Skeletal muscle satellite cell (primary cell): ENCODE measurements at regions not wholly inside any gene's neighbourhood (a gene's known extent, or its start where the extent isn't known, plus 50 kb on each side); places are given as distances from the start of the nearest gene placed in this dataset.
A peak's percentile ranks its signal among the peaks of the same experiment; 100 is the strongest.

Experiments used
- H3K27me3 ChIP-seq: 2 replicates; pipeline ENCODE4 v1.7.0; 2013; ENCODE audit warnings: low read length; ENCODE audit not compliant: control insufficient read depth, insufficient read depth
- H3K36me3 ChIP-seq: 2 replicates; pipeline ENCODE4 v1.7.0; 2013; ENCODE audit warnings: mild to moderate bottlenecking, control low read depth, low read length; ENCODE audit not compliant: insufficient read depth
- H3K4me1 ChIP-seq: 2 replicates; pipeline ENCODE4 v1.7.0; 2013; ENCODE audit warnings: low read length; ENCODE audit not compliant: control insufficient read depth, insufficient read depth
- H3K4me2 ChIP-seq: 2 replicates; pipeline ENCODE4 v1.7.0; 2013; ENCODE audit warnings: mild to moderate bottlenecking, low read length
- H3K4me3 ChIP-seq: 2 replicates; pipeline ENCODE4 v1.7.0; 2013; ENCODE audit warnings: low read length
- H3K9ac ChIP-seq: 2 replicates; pipeline ENCODE4 v1.7.0; 2013; ENCODE audit warnings: mild to moderate bottlenecking, low read depth, low read length, moderate library complexity
- H3K9me3 ChIP-seq: replicated peaks from 2 replicates; pipeline ENCODE4 v1.7.0; 2013; ENCODE audit warnings: mild to moderate bottlenecking, control low read depth, low read length

GRCh38 chr7:80082213-80082612 is 52.4 kb upstream of the GNAI1 start:
- H3K4me3 ChIP-seq, result no peak overlapping the region
- H3K4me2 ChIP-seq, result no peak overlapping the region
- peaks cover 13% of the 10 kb centered on the region for H3K4me1 ChIP-seq
- H3K36me3 ChIP-seq, result no peaks in the 10 kb centered on the region
- no peaks in the 10 kb centered on the region for H3K27me3 ChIP-seq
- no peak overlapping the region for H3K9ac ChIP-seq
- H3K9me3 ChIP-seq, result no peaks in the 10 kb centered on the region

GRCh38 chr7:80078886-80079285 is 55.7 kb upstream of the GNAI1 start:
- peaks cover 10% of the 10 kb centered on the region for H3K4me1 ChIP-seq
- H3K9me3 ChIP-seq, result no peaks in the 10 kb centered on the region
- no peaks in the 10 kb centered on the region for H3K27me3 ChIP-seq
- no peak overlapping the region for H3K9ac ChIP-seq
- H3K36me3 ChIP-seq, result no peaks in the 10 kb centered on the region
- peak overlapping the region; percentile 18 for H3K4me3 ChIP-seq
- peak overlapping the region; percentile 64 for H3K4me2 ChIP-seq

- H3K9ac ChIP-seq, result no peak overlapping the region
- H3K4me3 ChIP-seq, result peak overlapping the region; percentile 18
- no peaks in the 10 kb centered on the region for H3K27me3 ChIP-seq
- H3K36me3 ChIP-seq, result no peaks in the 10 kb centered on the region
- no peaks in the 10 kb centered on the region for H3K9me3 ChIP-seq
- H3K4me2 ChIP-seq, result peak overlapping the region; percentile 64
- H3K4me1 ChIP-seq, result peaks cover 10% of the 10 kb centered on the region
Measured at GRCh38 chr7:80078159-80078731, 56.4 kb upstream of the GNAI1 start.

- no peak overlapping the region for H3K4me3 ChIP-seq
- H3K27me3 ChIP-seq, result no peaks in the 10 kb centered on the region
- no peaks in the 10 kb centered on the region for H3K9me3 ChIP-seq
- H3K4me2 ChIP-seq, result no peak overlapping the region
- H3K4me1 ChIP-seq, result no peaks in the 10 kb centered on the region
- no peak overlapping the region for H3K9ac ChIP-seq
- H3K36me3 ChIP-seq, result no peaks in the 10 kb centered on the region
Measured at GRCh38 chr7:80070391-80070790, 64.2 kb upstream of the GNAI1 start.

GRCh38 chr7:80066639-80067038 is 68.0 kb upstream of the GNAI1 start:
- no peaks in the 10 kb centered on the region for H3K36me3 ChIP-seq
- no peak overlapping the region for H3K9ac ChIP-seq
- no peak overlapping the region for H3K4me2 ChIP-seq
- H3K4me1 ChIP-seq, result no peaks in the 10 kb centered on the region
- no peaks in the 10 kb centered on the region for H3K9me3 ChIP-seq
- no peak overlapping the region for H3K4me3 ChIP-seq
- H3K27me3 ChIP-seq, result no peaks in the 10 kb centered on the region

- H3K36me3 ChIP-seq, result no peaks in the 10 kb centered on the region
- no peak overlapping the region for H3K4me3 ChIP-seq
- no peaks in the 10 kb centered on the region for H3K4me1 ChIP-seq
- no peak overlapping the region for H3K9ac ChIP-seq
- H3K9me3 ChIP-seq, result no peaks in the 10 kb centered on the region
- no peaks in the 10 kb centered on the region for H3K27me3 ChIP-seq
- no peak overlapping the region for H3K4me2 ChIP-seq
Measured at GRCh38 chr7:80063834-80064233, 70.8 kb upstream of the GNAI1 start.

GRCh38 chr7:80060218-80060806 is 74.3 kb upstream of the GNAI1 start:
- Histone ChIP-seq H3K9me3 (no peaks in the 10 kb centered on the region), H3K27me3 (no peaks in the 10 kb centered on the region), H3K4me2 (no peak overlapping the region), H3K36me3 (no peaks in the 10 kb centered on the region), H3K9ac (no peak overlapping the region), H3K4me1 (no peaks in the 10 kb centered on the region), H3K4me3 (no peak overlapping the region)

- no peaks in the 10 kb centered on the region for H3K4me1 ChIP-seq
- H3K27me3 ChIP-seq, result no peaks in the 10 kb centered on the region
- no peaks in the 10 kb centered on the region for H3K36me3 ChIP-seq
- H3K9ac ChIP-seq, result no peak overlapping the region
- H3K4me3 ChIP-seq, result no peak overlapping the region
- H3K9me3 ChIP-seq, result no peaks in the 10 kb centered on the region
- H3K4me2 ChIP-seq, result no peak overlapping the region
Measured at GRCh38 chr7:80057488-80057887, 77.1 kb upstream of the GNAI1 start.

GRCh38 chr7:80054356-80054755 is 80.3 kb upstream of the GNAI1 start:
- Histone ChIP-seq H3K4me1 (no peaks in the 10 kb centered on the region), H3K4me2 (no peak overlapping the region), H3K9me3 (no peaks in the 10 kb centered on the region), H3K4me3 (no peak overlapping the region), H3K36me3 (no peaks in the 10 kb centered on the region), H3K9ac (no peak overlapping the region), H3K27me3 (no peaks in the 10 kb centered on the region)

- Histone ChIP-seq H3K36me3 (no peaks in the 10 kb centered on the region), H3K9me3 (no peaks in the 10 kb centered on the region), H3K4me1 (no peaks in the 10 kb centered on the region), H3K9ac (no peak overlapping the region), H3K27me3 (no peaks in the 10 kb centered on the region), H3K4me3 (no peak overlapping the region), H3K4me2 (no peak overlapping the region)
Measured at GRCh38 chr7:80053124-80053523, 81.5 kb upstream of the GNAI1 start.

GRCh38 chr7:80047856-80048459 is 86.7 kb upstream of the GNAI1 start:
- no peak overlapping the region for H3K9ac ChIP-seq
- H3K9me3 ChIP-seq, result no peaks in the 10 kb centered on the region
- H3K4me1 ChIP-seq, result no peaks in the 10 kb centered on the region
- H3K4me3 ChIP-seq, result no peak overlapping the region
- no peak overlapping the region for H3K4me2 ChIP-seq
- no peaks in the 10 kb centered on the region for H3K27me3 ChIP-seq
- H3K36me3 ChIP-seq, result no peaks in the 10 kb centered on the region

- H3K4me1 ChIP-seq, result no peaks in the 10 kb centered on the region
- H3K4me2 ChIP-seq, result no peak overlapping the region
- no peaks in the 10 kb centered on the region for H3K27me3 ChIP-seq
- no peak overlapping the region for H3K4me3 ChIP-seq
- H3K36me3 ChIP-seq, result no peaks in the 10 kb centered on the region
- H3K9ac ChIP-seq, result no peak overlapping the region
- no peaks in the 10 kb centered on the region for H3K9me3 ChIP-seq
Measured at GRCh38 chr7:80047032-80047431, 87.6 kb upstream of the GNAI1 start.
